Caco-2 (cell line): ENCODE measurements at regions not wholly inside any gene's neighbourhood (a gene's known extent, or its start where the extent isn't known, plus 50 kb on each side); places are given as distances from the start of the nearest gene placed in this dataset.

Experiments used
- BruUV-seq: library from RNA; stranded (reverse); fragments of 400-500 nt; replicated peaks from 2 replicates; lab custom pipeline; 2021; lab: Mats Ljungman, UMichigan
- CTCF ChIA-PET: fragments of 300-600 bp; sonication (Branson Sonifier 250); formaldehyde crosslinking; loops from one replicate; lab custom pipeline; 2022; ENCODE audit warnings: antibody characterized with exemption; lab: Charles Lee
- POLR2A ChIA-PET: fragments of 300-600 bp; sonication (Branson Sonifier 250); formaldehyde crosslinking; loops from one replicate; lab custom pipeline; 2022; ENCODE audit warnings: antibody characterized with exemption; lab: Charles Lee
- DNase-seq, 2 experiments: peaks; one replicate each; pipeline versions ENCODE4 v3.0.0 to v3.0.0-alpha.2; 2020 to 2022
- H3K27me3 ChIP-seq: replicated peaks from 2 replicates; pipeline ENCODE4 v1.6.0; 2011; ENCODE audit warnings: low read length; ENCODE audit not compliant: control insufficient read depth, insufficient read depth
- H3K36me3 ChIP-seq: 2 replicates; pipeline ENCODE4 v1.5.1; 2011; ENCODE audit warnings: low read length; ENCODE audit not compliant: control insufficient read depth, insufficient read depth
- H3K4me1 ChIP-seq: fragments of 250-450 bp; sonication (Bioruptor Pico); 2 replicates; pipeline ENCODE4 v1.5.1; 2020; ENCODE audit warnings: mild to moderate bottlenecking
- H3K4me3 ChIP-seq: 2 replicates; pipeline ENCODE4 v1.5.1; 2011; ENCODE audit warnings: low read depth, mild to moderate bottlenecking, control low read depth, low read length
- H3K9me3 ChIP-seq: fragments of 250-450 bp; sonication (Bioruptor Pico); 2 replicates; pipeline ENCODE4 v1.5.1; 2020; ENCODE audit warnings: mild to moderate bottlenecking, moderate library complexity
- H3K27ac Mint-ChIP-seq: one replicate; pipeline ENCODE4 v1.8.0; 2022; ENCODE audit warnings: mixed read lengths; ENCODE audit not compliant: unreplicated experiment
- H3K27me3 Mint-ChIP-seq: one replicate; pipeline ENCODE4 v1.8.0; 2022; ENCODE audit warnings: mixed read lengths; ENCODE audit not compliant: insufficient read depth, unreplicated experiment
- H3K36me3 Mint-ChIP-seq: one replicate; pipeline ENCODE4 v1.8.0; 2022; ENCODE audit warnings: mild to moderate bottlenecking, mixed read lengths; ENCODE audit not compliant: insufficient read depth, unreplicated experiment
- H3K4me1 Mint-ChIP-seq: one replicate; pipeline ENCODE4 v1.8.0; 2022; ENCODE audit warnings: low read depth, mixed read lengths; ENCODE audit not compliant: unreplicated experiment
- H3K4me3 Mint-ChIP-seq: one replicate; pipeline ENCODE4 v1.8.0; 2022; ENCODE audit warnings: mild to moderate bottlenecking, moderate library complexity, mixed read lengths; ENCODE audit not compliant: unreplicated experiment
- H3K9me3 Mint-ChIP-seq: one replicate; pipeline ENCODE4 v1.8.0; 2022; ENCODE audit warnings: mixed read lengths; ENCODE audit not compliant: unreplicated experiment
- intact Hi-C: fragments of 100-400 bp; cut with micrococcal nuclease; formaldehyde crosslinking; loops from one replicate; pipeline ENCODE4 v1.10.0; 2022; ENCODE audit not compliant: unreplicated experiment
- TF ChIP-seq, protein P1 (sequence below), 2 experiments: fragments of 200-600 bp in 1 of 2; IDR thresholded peaks; 1 replicate in 1 of 2; 2 replicates in 1 of 2; pipeline versions ENCODE4 v1.5.1 to v1.8.0; 2011 to 2022; ENCODE audit warnings: antibody characterized with exemption in 1 of 2, control low read depth in 1 of 2, inconsistent platforms in 1 of 2, low read depth in 1 of 2, low read length in 1 of 2, mild to moderate bottlenecking in 1 of 2, moderate library complexity in 1 of 2; ENCODE audit not compliant: insufficient read depth in 1 of 2, severe bottlenecking in 1 of 2, unreplicated experiment in 1 of 2

DNA sequence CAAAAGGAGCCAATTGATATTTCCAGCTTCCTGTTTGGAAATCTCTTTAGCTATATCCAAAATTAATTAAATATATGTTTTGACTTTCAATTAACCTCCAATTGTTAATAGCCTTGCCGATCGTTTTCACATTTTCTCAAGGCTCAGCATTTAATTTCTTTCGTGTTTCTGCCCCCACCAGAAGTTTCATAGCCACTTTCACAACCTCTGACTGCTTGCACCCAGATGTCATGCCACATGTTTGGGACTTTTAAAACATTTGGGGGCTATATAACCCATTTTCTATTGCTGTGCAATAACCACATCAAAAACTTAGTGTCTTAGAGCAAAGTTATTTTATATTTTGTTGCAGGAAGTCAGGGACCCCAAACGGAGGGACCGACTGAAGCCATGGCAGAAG, 510.6 kb upstream of the CNTNAP2 start:
- Mint-ChIP-seq H3K27me3 (no peaks in the 10 kb centered on the region), H3K4me1 (no peaks in the 10 kb centered on the region), H3K4me3 (no peak overlapping the region), H3K36me3 (no peaks in the 10 kb centered on the region), H3K9me3 (peaks cover 23% of the 10 kb centered on the region), H3K27ac (no peak overlapping the region)
- TF ChIP-seq, protein P1, sequence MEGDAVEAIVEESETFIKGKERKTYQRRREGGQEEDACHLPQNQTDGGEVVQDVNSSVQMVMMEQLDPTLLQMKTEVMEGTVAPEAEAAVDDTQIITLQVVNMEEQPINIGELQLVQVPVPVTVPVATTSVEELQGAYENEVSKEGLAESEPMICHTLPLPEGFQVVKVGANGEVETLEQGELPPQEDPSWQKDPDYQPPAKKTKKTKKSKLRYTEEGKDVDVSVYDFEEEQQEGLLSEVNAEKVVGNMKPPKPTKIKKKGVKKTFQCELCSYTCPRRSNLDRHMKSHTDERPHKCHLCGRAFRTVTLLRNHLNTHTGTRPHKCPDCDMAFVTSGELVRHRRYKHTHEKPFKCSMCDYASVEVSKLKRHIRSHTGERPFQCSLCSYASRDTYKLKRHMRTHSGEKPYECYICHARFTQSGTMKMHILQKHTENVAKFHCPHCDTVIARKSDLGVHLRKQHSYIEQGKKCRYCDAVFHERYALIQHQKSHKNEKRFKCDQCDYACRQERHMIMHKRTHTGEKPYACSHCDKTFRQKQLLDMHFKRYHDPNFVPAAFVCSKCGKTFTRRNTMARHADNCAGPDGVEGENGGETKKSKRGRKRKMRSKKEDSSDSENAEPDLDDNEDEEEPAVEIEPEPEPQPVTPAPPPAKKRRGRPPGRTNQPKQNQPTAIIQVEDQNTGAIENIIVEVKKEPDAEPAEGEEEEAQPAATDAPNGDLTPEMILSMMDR (IDR thresholded peaks at IDR 0.05; ENCODE audit: insufficient read depth in 1 of 2, low read depth in 1 of 2, low read length in 1 of 2, severe bottlenecking in 1 of 2, unreplicated experiment in 1 of 2) = no peak
- Histone ChIP-seq H3K27me3 (no peaks in the 10 kb centered on the region), H3K36me3 (no peaks in the 10 kb centered on the region), H3K4me1 (no peaks in the 10 kb centered on the region), H3K9me3 (no peaks in the 10 kb centered on the region; the same call in 1 of the 2 replicates), H3K4me3 (no peak overlapping the region)
- CTCF ChIA-PET = no interaction called here
- DNase-seq = no peak
- intact Hi-C loops = no loop called here
- BruUV-seq = no TSS peak
- POLR2A ChIA-PET = no interaction called here

DNA sequence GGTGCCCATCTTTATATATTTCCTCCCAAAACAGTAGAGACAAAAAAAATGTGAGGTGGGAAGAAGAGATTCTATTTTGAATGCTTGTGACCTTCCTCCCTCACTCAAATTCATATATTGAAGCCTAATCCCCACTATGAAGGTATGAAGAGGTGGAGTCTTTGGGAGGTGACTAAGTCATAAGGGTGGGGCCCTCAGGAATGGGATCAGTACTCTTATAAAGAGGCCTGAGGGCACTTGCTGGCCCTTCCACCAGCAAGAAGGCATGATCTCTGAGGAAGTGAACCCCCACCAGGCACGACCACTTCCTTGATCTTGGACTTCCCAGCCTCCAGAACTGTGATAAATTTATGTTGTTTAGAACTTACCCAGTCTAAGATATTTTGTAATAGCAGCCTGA, 517.2 kb upstream of the CNTNAP2 start:
- Mint-ChIP-seq H3K36me3 (no peaks in the 10 kb centered on the region), H3K27ac (no peak overlapping the region), H3K27me3 (no peaks in the 10 kb centered on the region), H3K9me3 (peaks cover 12% of the 10 kb centered on the region), H3K4me1 (no peaks in the 10 kb centered on the region), H3K4me3 (no peak overlapping the region)
- H3K27me3 ChIP-seq = no peaks in the 10 kb centered on the region
- no peak for DNase-seq
- TF ChIP-seq, protein P1 (IDR thresholded peaks at IDR 0.05; ENCODE audit: insufficient read depth in 1 of 2, low read depth in 1 of 2, low read length in 1 of 2, severe bottlenecking in 1 of 2, unreplicated experiment in 1 of 2) = no peak
- ChIA-PET CTCF (no interaction called here), POLR2A (no interaction called here)
- H3K4me1 ChIP-seq = no peaks in the 10 kb centered on the region
- BruUV-seq = no TSS peak
- no peaks in the 10 kb centered on the region for H3K36me3 ChIP-seq
- intact Hi-C loops = no loop called here
- H3K4me3 ChIP-seq = no peak overlapping the region
- H3K9me3 ChIP-seq = no peaks in the 10 kb centered on the region

DNA sequence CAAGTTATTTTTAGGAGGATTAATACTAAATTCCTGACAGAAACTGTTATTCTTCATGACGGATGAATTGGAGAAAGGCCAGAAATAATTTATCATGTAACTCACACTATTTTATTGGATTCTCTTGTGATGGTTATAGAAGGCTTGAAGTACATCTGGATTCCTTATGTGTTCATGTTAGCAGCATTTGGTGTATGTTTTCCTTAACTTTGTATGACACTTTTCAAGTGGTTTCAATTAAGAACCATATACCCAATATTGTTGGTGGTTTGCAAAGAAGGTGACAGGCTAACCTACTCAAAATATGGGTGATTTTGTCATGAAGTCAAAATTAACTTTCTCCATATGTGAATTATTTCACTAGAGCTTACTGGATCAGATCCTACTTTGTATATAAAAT, 532.2 kb upstream of the CNTNAP2 start:
- H3K4me3 Mint-ChIP-seq = no peak overlapping the region
- no peaks in the 10 kb centered on the region for H3K4me1 ChIP-seq
- no peaks in the 10 kb centered on the region for H3K9me3 Mint-ChIP-seq
- H3K36me3 Mint-ChIP-seq = no peaks in the 10 kb centered on the region
- H3K27me3 ChIP-seq = no peaks in the 10 kb centered on the region
- ChIA-PET CTCF (no interaction called here), POLR2A (no interaction called here)
- no peaks in the 10 kb centered on the region for H3K27me3 Mint-ChIP-seq
- H3K27ac Mint-ChIP-seq = no peak overlapping the region
- TF ChIP-seq, protein P1 (IDR thresholded peaks at IDR 0.05; ENCODE audit: insufficient read depth in 1 of 2, low read depth in 1 of 2, low read length in 1 of 2, severe bottlenecking in 1 of 2, unreplicated experiment in 1 of 2) = no peak
- intact Hi-C loops = no loop called here
- no TSS peak for BruUV-seq
- no peaks in the 10 kb centered on the region for H3K9me3 ChIP-seq
- no peaks in the 10 kb centered on the region for H3K36me3 ChIP-seq
- no peak for DNase-seq
- no peaks in the 10 kb centered on the region for H3K4me1 Mint-ChIP-seq
- H3K4me3 ChIP-seq = no peak overlapping the region
